IMR-90 (cell line): ENCODE measurements at regions not wholly inside any gene's neighbourhood (a gene's known extent, or its start where the extent isn't known, plus 50 kb on each side); places are given as distances from the start of the nearest gene placed in this dataset.

Experiments used
- ATAC-seq: fragments of 200-7000 bp; cut with Tn5 transposase; 2 replicates; pipeline ENCODE4 v1.9.1; 2020; ENCODE audit warnings: low read depth, mild to moderate bottlenecking, moderate library complexity
- BruUV-seq: library from RNA; stranded (reverse); fragments of 400-500 nt; replicated peaks from 2 replicates; lab custom pipeline; 2021; lab: Mats Ljungman, UMichigan
- CTCF ChIA-PET: fragments of 300-600 bp; formaldehyde crosslinking; extraction: SDS; loops from one replicate; lab custom pipeline; 2021; ENCODE audit warnings: antibody characterized with exemption; lab: Yijun Ruan, JAX
- POLR2A ChIA-PET: fragments of 300-600 bp; sonication (Branson Sonifier 250); formaldehyde crosslinking; loops from one replicate; lab custom pipeline; 2022; ENCODE audit warnings: antibody characterized with exemption; ENCODE audit not compliant: unreplicated experiment; lab: Charles Lee
- DNase-seq: peaks from one replicate; pipeline ENCODE4 v3.0.0; 2013
- H2AFZ ChIP-seq: replicated peaks from 2 replicates; pipeline ENCODE3; 2013; ENCODE audit warnings: low read length, mild to moderate bottlenecking; ENCODE audit not compliant: poor library complexity
- H2AK5ac ChIP-seq: 2 replicates; pipeline ENCODE4 v1.6.1; 2013; ENCODE audit warnings: low read depth, low read length, inconsistent platforms
- H2AK9ac ChIP-seq: replicated peaks from 2 replicates; pipeline ENCODE3; 2013; ENCODE audit warnings: mild to moderate bottlenecking, low read depth, low read length, moderate library complexity; ENCODE audit not compliant: poor library complexity
- H2BK120ac ChIP-seq: 2 replicates; pipeline ENCODE4 v1.6.1; 2013; ENCODE audit warnings: low read depth, low read length, inconsistent platforms
- H2BK15ac ChIP-seq: 3 replicates; pipeline ENCODE4 v1.6.1; 2013; ENCODE audit warnings: low read depth, low read length, inconsistent platforms
- H2BK20ac ChIP-seq: 2 replicates; pipeline ENCODE4 v1.6.1; 2013; ENCODE audit warnings: low read depth, mild to moderate bottlenecking, inconsistent platforms, low read length, moderate library complexity
- H2BK5ac ChIP-seq: 2 replicates; pipeline ENCODE4 v1.6.1; 2013; ENCODE audit warnings: mild to moderate bottlenecking, low read depth, low read length, inconsistent platforms; ENCODE audit not compliant: poor library complexity, severe bottlenecking
- H3K14ac ChIP-seq: replicated peaks from 2 replicates; pipeline ENCODE4 v1.6.1; 2013; ENCODE audit warnings: low read depth, low read length, inconsistent platforms
- H3K18ac ChIP-seq: 2 replicates; pipeline ENCODE4 v1.6.1; 2013; ENCODE audit warnings: low read depth, low read length, control low read depth
- H3K23ac ChIP-seq: 2 replicates; pipeline ENCODE4 v1.6.1; 2013; ENCODE audit warnings: low read depth, low read length, inconsistent platforms
- H3K27ac ChIP-seq: 2 replicates; pipeline ENCODE4 v1.5.1; 2013; ENCODE audit warnings: mild to moderate bottlenecking, control low read depth, low read length; ENCODE audit not compliant: insufficient read depth
- H3K27me3 ChIP-seq: 2 replicates; pipeline ENCODE4 v1.6.1; 2013; ENCODE audit warnings: low read length; ENCODE audit not compliant: control insufficient read depth, insufficient read depth
- H3K36me3 ChIP-seq: 2 replicates; pipeline ENCODE4 v1.6.1; 2013; ENCODE audit warnings: low read length, mixed read lengths; ENCODE audit not compliant: control insufficient read depth, insufficient read depth
- H3K4ac ChIP-seq: 2 replicates; pipeline ENCODE4 v1.6.1; 2013; ENCODE audit warnings: low read depth, low read length, inconsistent platforms
- H3K4me1 ChIP-seq: 2 replicates; pipeline ENCODE4 v1.6.1; 2013; ENCODE audit warnings: low read length, mixed read lengths; ENCODE audit not compliant: control insufficient read depth, insufficient read depth
- H3K4me2 ChIP-seq: 2 replicates; pipeline ENCODE4 v1.6.1; 2013; ENCODE audit warnings: low read depth, mild to moderate bottlenecking, control low read depth, low read length, moderate library complexity
- H3K4me3 ChIP-seq: 2 replicates; pipeline ENCODE4 v1.5.1; 2013; ENCODE audit warnings: low read depth, mild to moderate bottlenecking, control low read depth, low read length, moderate library complexity; ENCODE audit not compliant: insufficient read depth
- H3K56ac ChIP-seq: 2 replicates; pipeline ENCODE4 v1.6.1; 2013; ENCODE audit warnings: low read length, inconsistent platforms; ENCODE audit not compliant: insufficient read depth; ENCODE audit errors: extremely low read depth
- H3K79me1 ChIP-seq, 2 experiments: 2 replicates each; pipeline ENCODE4 v1.6.1; 2013; ENCODE audit warnings: low read length in 2 of 2, inconsistent platforms in 1 of 2, low read depth in 1 of 2
- H3K9ac ChIP-seq: 2 replicates; pipeline ENCODE4 v1.6.1; 2013; ENCODE audit warnings: low read depth, low read length, control low read depth
- H3K9me1 ChIP-seq: 2 replicates; pipeline ENCODE4 v1.6.1; 2013; ENCODE audit warnings: low read length, inconsistent platforms; ENCODE audit not compliant: insufficient read depth
- H3K9me3 ChIP-seq: 2 replicates; pipeline ENCODE4 v1.6.1; 2013; ENCODE audit warnings: low read length; ENCODE audit not compliant: control insufficient read depth, insufficient read depth
- H4K20me1 ChIP-seq: 2 replicates; pipeline ENCODE4 v1.6.1; 2013; ENCODE audit warnings: low read length, inconsistent platforms; ENCODE audit not compliant: insufficient read depth
- H4K5ac ChIP-seq: 2 replicates; pipeline ENCODE4 v1.6.1; 2013; ENCODE audit warnings: mild to moderate bottlenecking, low read depth, low read length, control low read depth
- H4K8ac ChIP-seq, 2 experiments: 2 replicates each; pipeline ENCODE4 v1.6.1; 2013; ENCODE audit warnings: low read depth in 2 of 2, low read length in 2 of 2, control low read depth in 1 of 2, inconsistent platforms in 1 of 2
- H4K91ac ChIP-seq: 2 replicates; pipeline ENCODE4 v1.6.1; 2013; ENCODE audit warnings: low read depth, low read length, inconsistent platforms; ENCODE audit not compliant: insufficient read depth
- CHD1 ChIP-seq: IDR thresholded peaks from 2 replicates; pipeline ENCODE4 v1.6.1; 2012; ENCODE audit warnings: low read depth, low read length, improper control_type of control experiment
- CTCF ChIP-seq: conservative IDR thresholded peaks from 2 replicates; pipeline ENCODE4 v1.5.1; 2012; ENCODE audit warnings: mild to moderate bottlenecking, low read depth, low read length, improper control_type of control experiment
- FOS ChIP-seq: fragments of 150-350 bp; IDR thresholded peaks from 2 replicates; pipeline ENCODE4 v1.6.1; 2016; ENCODE audit warnings: low read depth, low read length
- MAFK ChIP-seq: IDR thresholded peaks from 2 replicates; pipeline ENCODE4 v1.6.1; 2012; ENCODE audit warnings: low read depth, low read length, improper control_type of control experiment
- MXI1 ChIP-seq: IDR thresholded peaks from 2 replicates; pipeline ENCODE4 v1.6.1; 2012; ENCODE audit warnings: low read depth, mild to moderate bottlenecking, low read length, moderate library complexity, borderline replicate concordance
- NFE2L2 ChIP-seq: fragments of 150-350 bp; IDR thresholded peaks from 2 replicates; pipeline ENCODE4 v1.6.1; 2016; ENCODE audit warnings: low read depth, mild to moderate bottlenecking, low read length
- POLR2A ChIP-seq: IDR thresholded peaks from 2 replicates; pipeline ENCODE4 v1.6.1; 2012; ENCODE audit warnings: mild to moderate bottlenecking, low read depth, low read length
- RAD21 ChIP-seq: IDR thresholded peaks from 2 replicates; pipeline ENCODE4 v1.6.1; 2012; ENCODE audit warnings: low read length, improper control_type of control experiment
- RCOR1 ChIP-seq: IDR thresholded peaks from 2 replicates; pipeline ENCODE4 v1.6.1; 2012; ENCODE audit warnings: mild to moderate bottlenecking, low read length, improper control_type of control experiment; ENCODE audit not compliant: insufficient replicate concordance
- RFX5 ChIP-seq: IDR thresholded peaks from 2 replicates; pipeline ENCODE4 v1.8.0; 2012; ENCODE audit warnings: low read depth, mild to moderate bottlenecking, low read length, moderate library complexity
- SMC3 ChIP-seq: fragments of 150-350 bp; IDR thresholded peaks from 2 replicates; pipeline ENCODE4 v1.6.1; 2016; ENCODE audit warnings: low read depth, mild to moderate bottlenecking, antibody characterized with exemption, low read length, moderate library complexity
- USF2 ChIP-seq: fragments of 150-350 bp; IDR thresholded peaks from 2 replicates; pipeline ENCODE4 v1.6.1; 2017; ENCODE audit warnings: mild to moderate bottlenecking, antibody characterized with exemption, low read length, low read depth
- WGBS, 2 experiments: methylation state at CpG; one replicate each; pipeline versions ENCODE4 v1.1.5 to v1.1.7; 2013; ENCODE audit warnings: missing lambda C conversion rate in 2 of 2; ENCODE audit not compliant: insufficient read length in 1 of 2; ENCODE audit errors: extremely low coverage in 2 of 2; 5-methylcytosine and 5-hydroxymethylcytosine counted together
- dilution Hi-C: fragments of 300-500 bp; cut with HindIII; formaldehyde crosslinking; loops from one replicate; pipeline ENCODE4 v1.14.3; 2018; ENCODE audit warnings: low sequenced_read_pairs; ENCODE audit not compliant: unreplicated experiment
- in situ Hi-C: fragments of 300-500 bp; cut with MboI; formaldehyde crosslinking; loops from 3 replicates; pipeline ENCODE4 v1.14.3; 2019; ENCODE audit warnings: low sequenced_read_pairs, inconsistent platforms, mixed read lengths
- intact Hi-C: fragments of 100-400 bp; cut with micrococcal nuclease; formaldehyde crosslinking; loops from 2 replicates; pipeline ENCODE4 v1.10.0; 2022

- Histone ChIP-seq H4K5ac (no peak overlapping the region), H3K4me1 (no peaks in the 10 kb centered on the region), H3K27ac (no peak overlapping the region), H3K36me3 (no peaks in the 10 kb centered on the region), H2AK5ac (no peak overlapping the region), H3K4me2 (no peak overlapping the region), H2BK15ac (no peak overlapping the region), H3K9me3 (peaks cover 2% of the 10 kb centered on the region; the same call in 1 of the 2 replicates), H3K18ac (no peak overlapping the region), H2BK120ac (no peak overlapping the region), H4K20me1 (no peaks in the 10 kb centered on the region), H2BK20ac (no peak overlapping the region), H3K9me1 (no peaks in the 10 kb centered on the region), H2BK5ac (no peak overlapping the region), H2AK9ac (no peak overlapping the region), H3K4ac (no peak overlapping the region), H3K14ac (no peak overlapping the region), H2AFZ (no peak overlapping the region), H3K27me3 (no peaks in the 10 kb centered on the region), H3K4me3 (no peak overlapping the region), H3K9ac (no peak overlapping the region), H3K79me1 (no peaks in the 10 kb centered on the region), H4K91ac (no peak overlapping the region), H3K23ac (no peak overlapping the region), H3K56ac (no peak overlapping the region), H4K8ac (no peak overlapping the region)
- ChIA-PET CTCF (no interaction called here), POLR2A (no interaction called here)
- ATAC-seq (no peak), DNase-seq (no peak)
- no CpG with 5 or more reads among the region's 1 CpG for WGBS, 2 experiments
- in situ Hi-C loops (no loop called here), dilution Hi-C loops (no loop called here), intact Hi-C loops (no loop called here)
- no TSS peak for BruUV-seq
- TF ChIP-seq FOS (no peak), USF2 (no peak), POLR2A (no peak), RAD21 (no peak), CTCF (no peak), MXI1 (no peak), CHD1 (no peak), NFE2L2 (no peak), MAFK (no peak), RCOR1 (no peak), SMC3 (no peak), RFX5 (no peak)
Measured at GRCh38 chr6:94027374-94027773, 608.0 kb upstream of the EPHA7 start.
